CD4-positive, alpha-beta T cell treated with Interleukin-4 for 4 hours (primary cell): ENCODE measurements at regions not wholly inside any gene's neighbourhood (a gene's known extent, or its start where the extent isn't known, plus 50 kb on each side); places are given as distances from the start of the nearest gene placed in this dataset.

Source experiments
- DNase-seq: peaks from one replicate; pipeline ENCODE4 v3.0.0-alpha.2; 2020

- no peak for DNase-seq
Observed at GRCh38 chr10:58971796-58972491, 204.5 kb upstream of the PHYHIPL start.

GRCh38 chr10:58972576-58973234, 203.7 kb upstream of the PHYHIPL start:
- no peak for DNase-seq

- DNase-seq, result no peak
Observed at GRCh38 chr10:58973235-58973595, 203.2 kb upstream of the PHYHIPL start.

GRCh38 chr10:58976254-58976653, 200.2 kb upstream of the PHYHIPL start:
- DNase-seq, result no peak

- DNase-seq, result no peak
Observed at GRCh38 chr10:58979711-58980110, 196.7 kb upstream of the PHYHIPL start.

GRCh38 chr10:58980826-58981415, 195.5 kb upstream of the PHYHIPL start:
- no peak for DNase-seq

- DNase-seq, result no peak
Observed at GRCh38 chr10:58981846-58982245, 194.6 kb upstream of the PHYHIPL start.

- no peak for DNase-seq
Observed at GRCh38 chr10:58982470-58983239, 193.8 kb upstream of the PHYHIPL start.

GRCh38 chr10:58985216-58985615, 191.2 kb upstream of the PHYHIPL start:
- DNase-seq, result no peak

GRCh38 chr10:58989486-58990039, 186.9 kb upstream of the PHYHIPL start:
- no peak for DNase-seq

- DNase-seq, result no peak
Observed at GRCh38 chr10:58990693-58991092, 185.8 kb upstream of the PHYHIPL start.

GRCh38 chr10:58991856-58992255, 184.6 kb upstream of the PHYHIPL start:
- no peak for DNase-seq

- DNase-seq, result no peak
Observed at GRCh38 chr10:58992830-58993460, 183.5 kb upstream of the PHYHIPL start.

- no peak for DNase-seq
Observed at GRCh38 chr10:58993480-58994221, 182.8 kb upstream of the PHYHIPL start.

GRCh38 chr10:58994226-58995057, 182.0 kb upstream of the PHYHIPL start:
- DNase-seq, result no peak

GRCh38 chr10:58995058-58995596, 181.3 kb upstream of the PHYHIPL start:
- no peak for DNase-seq

GRCh38 chr10:58996063-58996462, 180.4 kb upstream of the PHYHIPL start:
- no peak for DNase-seq

GRCh38 chr10:58996866-58997265, 179.6 kb upstream of the PHYHIPL start:
- DNase-seq, result no peak

GRCh38 chr10:58998924-58999713, 177.3 kb upstream of the PHYHIPL start:
- DNase-seq, result no peak
